ENCODE measurements at regions not wholly inside any gene's neighbourhood (a gene's known extent, or its start where the extent isn't known, plus 50 kb on each side); places are given as distances from the start of the nearest gene placed in this dataset.
"Not testable (repeated sequence)": the region's sequence is repeated elsewhere in the genome, so short reads cannot be mapped to it uniquely, and the experiment has no call there.

- POLR2A ChIA-PET; H3K27me3 Mint-ChIP-seq; H3K9me3 Mint-ChIP-seq; H3K27ac Mint-ChIP-seq; ATAC-seq (ENCODE audit: low read depth); DNase-seq; H3K36me3 Mint-ChIP-seq; H3K4me1 Mint-ChIP-seq; H3K4me3 Mint-ChIP-seq: not testable (repeated sequence)
Measured at GRCh38 chr21:6428498-6429092, 4092.8 kb upstream of the TPTE start.

- DNase-seq; H3K36me3 Mint-ChIP-seq; H3K27me3 Mint-ChIP-seq; H3K4me1 Mint-ChIP-seq; ATAC-seq (ENCODE audit: low read depth); POLR2A ChIA-PET; H3K27ac Mint-ChIP-seq; H3K4me3 Mint-ChIP-seq; H3K9me3 Mint-ChIP-seq: not testable (repeated sequence)
Measured at GRCh38 chr21:6429924-6430323, 4091.5 kb upstream of the TPTE start.

- DNase-seq; H3K36me3 Mint-ChIP-seq; H3K27ac Mint-ChIP-seq; H3K4me1 Mint-ChIP-seq; H3K9me3 Mint-ChIP-seq; POLR2A ChIA-PET; H3K27me3 Mint-ChIP-seq; H3K4me3 Mint-ChIP-seq; ATAC-seq (ENCODE audit: low read depth): not testable (repeated sequence)
Measured at GRCh38 chr21:6433149-6433548, 4088.2 kb upstream of the TPTE start.

- H3K27me3 Mint-ChIP-seq; H3K36me3 Mint-ChIP-seq; H3K9me3 Mint-ChIP-seq; H3K27ac Mint-ChIP-seq; H3K4me3 Mint-ChIP-seq; ATAC-seq (ENCODE audit: low read depth); POLR2A ChIA-PET; H3K4me1 Mint-ChIP-seq; DNase-seq: not testable (repeated sequence)
Measured at GRCh38 chr21:6436205-6436604, 4085.2 kb upstream of the TPTE start.

GRCh38 chr21:6436971-6437833 lies 4084.2 kb upstream of the TPTE start:
- H3K27me3 Mint-ChIP-seq, DNase-seq, POLR2A ChIA-PET, H3K4me1 Mint-ChIP-seq, H3K9me3 Mint-ChIP-seq, H3K36me3 Mint-ChIP-seq: not testable (repeated sequence)
- peak; percentile 76 for ATAC-seq (ENCODE audit: low read depth)
- Mint-ChIP-seq H3K27ac (peak overlapping the region; percentile 90), H3K4me3 (peak overlapping the region; percentile 70)

GRCh38 chr21:6437834-6438187 lies 4083.6 kb upstream of the TPTE start:
- H3K36me3 Mint-ChIP-seq, H3K27ac Mint-ChIP-seq, H3K27me3 Mint-ChIP-seq, H3K4me3 Mint-ChIP-seq, H3K4me1 Mint-ChIP-seq, DNase-seq, H3K9me3 Mint-ChIP-seq, POLR2A ChIA-PET: not testable (repeated sequence)
- peak; percentile 12 for ATAC-seq (ENCODE audit: low read depth)

GRCh38 chr21:6439058-6439457 lies 4082.3 kb upstream of the TPTE start:
- H3K4me1 Mint-ChIP-seq; H3K27ac Mint-ChIP-seq; ATAC-seq (ENCODE audit: low read depth); H3K36me3 Mint-ChIP-seq; H3K4me3 Mint-ChIP-seq; H3K9me3 Mint-ChIP-seq; H3K27me3 Mint-ChIP-seq; DNase-seq; POLR2A ChIA-PET: not testable (repeated sequence)

- H3K9me3 Mint-ChIP-seq; H3K36me3 Mint-ChIP-seq; H3K4me3 Mint-ChIP-seq; H3K27ac Mint-ChIP-seq; POLR2A ChIA-PET; DNase-seq; ATAC-seq (ENCODE audit: low read depth); H3K27me3 Mint-ChIP-seq; H3K4me1 Mint-ChIP-seq: not testable (repeated sequence)
Measured at GRCh38 chr21:6454648-6455340, 4066.6 kb upstream of the TPTE start.

GRCh38 chr21:6456011-6456661 lies 4065.2 kb upstream of the TPTE start:
- H3K9me3 Mint-ChIP-seq; ATAC-seq (ENCODE audit: low read depth); POLR2A ChIA-PET; DNase-seq; H3K4me1 Mint-ChIP-seq; H3K27me3 Mint-ChIP-seq; H3K27ac Mint-ChIP-seq; H3K4me3 Mint-ChIP-seq; H3K36me3 Mint-ChIP-seq: not testable (repeated sequence)

GRCh38 chr21:6459761-6460160 lies 4061.6 kb upstream of the TPTE start:
- ATAC-seq (ENCODE audit: low read depth); H3K4me1 Mint-ChIP-seq; H3K36me3 Mint-ChIP-seq; H3K9me3 Mint-ChIP-seq; POLR2A ChIA-PET; H3K4me3 Mint-ChIP-seq; H3K27ac Mint-ChIP-seq; H3K27me3 Mint-ChIP-seq; DNase-seq: not testable (repeated sequence)

- DNase-seq; H3K27me3 Mint-ChIP-seq; H3K36me3 Mint-ChIP-seq; H3K9me3 Mint-ChIP-seq; ATAC-seq (ENCODE audit: low read depth); H3K4me1 Mint-ChIP-seq; H3K27ac Mint-ChIP-seq; H3K4me3 Mint-ChIP-seq; POLR2A ChIA-PET: not testable (repeated sequence)
Measured at GRCh38 chr21:6461358-6461757, 4060.0 kb upstream of the TPTE start.

- H3K9me3 Mint-ChIP-seq; H3K27me3 Mint-ChIP-seq; H3K27ac Mint-ChIP-seq; POLR2A ChIA-PET; H3K4me3 Mint-ChIP-seq; H3K36me3 Mint-ChIP-seq; ATAC-seq (ENCODE audit: low read depth); DNase-seq; H3K4me1 Mint-ChIP-seq: not testable (repeated sequence)
Measured at GRCh38 chr21:6464419-6464818, 4057.0 kb upstream of the TPTE start.

- H3K27me3 Mint-ChIP-seq, H3K36me3 Mint-ChIP-seq, H3K4me1 Mint-ChIP-seq, H3K9me3 Mint-ChIP-seq, POLR2A ChIA-PET, DNase-seq, H3K27ac Mint-ChIP-seq, H3K4me3 Mint-ChIP-seq: not testable (repeated sequence)
- peak; percentile 35 for ATAC-seq (ENCODE audit: low read depth)
Measured at GRCh38 chr21:6466081-6466698, 4055.2 kb upstream of the TPTE start.

Data from activated naive CD8-positive, alpha-beta T cell treated with anti-CD3 and anti-CD28 coated beads, Interleukin-2, amount 10 ng/mL, durations not matched to agents 7 days and 5 days (primary cell).